SK-N-SH treated with all-trans-retinoic acid at 6 μM for 48 hours (cell line): ENCODE measurements at regions not wholly inside any gene's neighbourhood (a gene's known extent, or its start where the extent isn't known, plus 50 kb on each side); places are given as distances from the start of the nearest gene placed in this dataset.

Experiments
- ATAC-seq: fragments of 200-7000 bp; cut with Tn5 transposase; 3 replicates; pipeline ENCODE4 v1.9.1; 2020; ENCODE audit warnings: mild to moderate bottlenecking, moderate library complexity
- ARNTL ChIP-seq: fragments of 450-650 bp; formaldehyde crosslinking; IDR thresholded peaks from 2 replicates; pipeline ENCODE4 v1.5.0; 2020; ENCODE audit warnings: low read depth, mild to moderate bottlenecking, moderate library complexity, borderline replicate concordance
- BACH2 ChIP-seq: fragments of 250-450 bp; sonication (Bioruptor Pico); IDR thresholded peaks from 2 replicates; pipeline ENCODE4 v1.9.0; 2021; ENCODE audit warnings: mild to moderate bottlenecking, borderline replicate concordance
- CREB5 ChIP-seq: fragments of 250-450 bp; sonication (Bioruptor Pico); IDR thresholded peaks from 2 replicates; pipeline ENCODE4 v1.5.1; 2020; ENCODE audit warnings: low read depth, mild to moderate bottlenecking, moderate library complexity
- CSDC2 ChIP-seq: fragments of 250-450 bp; sonication (Bioruptor Pico); IDR thresholded peaks from 2 replicates; pipeline ENCODE4 v1.5.0; 2020; ENCODE audit warnings: mild to moderate bottlenecking, moderate library complexity
- CSRNP3 ChIP-seq: fragments of 250-450 bp; sonication (Bioruptor Pico); IDR thresholded peaks from 2 replicates; pipeline ENCODE4 v1.5.1; 2021; ENCODE audit warnings: mild to moderate bottlenecking, moderate library complexity
- ISL1 ChIP-seq: fragments of 250-450 bp; sonication (Bioruptor Pico); IDR thresholded peaks from 2 replicates; pipeline ENCODE4 v2.1.2; 2022; ENCODE audit warnings: mild to moderate bottlenecking, moderate library complexity
- OSR1 ChIP-seq: fragments of 250-450 bp; sonication (Bioruptor Pico); IDR thresholded peaks from 2 replicates; pipeline ENCODE4 v1.8.0; 2022; ENCODE audit warnings: moderate library complexity, mild to moderate bottlenecking, inconsistent platforms
- PATZ1 ChIP-seq: fragments of 250-450 bp; sonication (Bioruptor Pico); IDR thresholded peaks from 2 replicates; pipeline ENCODE4 v1.8.0; 2020; ENCODE audit warnings: mild to moderate bottlenecking, moderate library complexity, borderline replicate concordance
- POU6F1 ChIP-seq: fragments of 250-450 bp; sonication (Bioruptor Pico); IDR thresholded peaks from 2 replicates; pipeline ENCODE4 v1.8.0; 2021; ENCODE audit warnings: low read depth, mild to moderate bottlenecking, moderate library complexity, borderline replicate concordance
- PPARA ChIP-seq: fragments of 250-450 bp; sonication (Bioruptor Pico); IDR thresholded peaks from 2 replicates; pipeline ENCODE4 v1.5.0; 2020; ENCODE audit warnings: mild to moderate bottlenecking, borderline replicate concordance
- RARB ChIP-seq: fragments of 250-450 bp; sonication (Bioruptor Pico); IDR thresholded peaks from 2 replicates; pipeline ENCODE4 v1.8.0; 2021; ENCODE audit warnings: mild to moderate bottlenecking, moderate library complexity
- SNAI2 ChIP-seq: fragments of 250-450 bp; sonication (Bioruptor Pico); IDR thresholded peaks from 2 replicates; pipeline ENCODE4 v1.5.0; 2020; ENCODE audit warnings: mild to moderate bottlenecking, moderate library complexity
- TCF4 ChIP-seq: fragments of 250-450 bp; sonication (Bioruptor Pico); IDR thresholded peaks from 2 replicates; pipeline ENCODE4 v1.8.0; 2021; ENCODE audit warnings: mild to moderate bottlenecking, moderate library complexity, borderline replicate concordance
- TOX ChIP-seq: fragments of 250-450 bp; sonication (Bioruptor Pico); IDR thresholded peaks from 2 replicates; pipeline ENCODE4 v1.8.0; 2021; ENCODE audit warnings: mild to moderate bottlenecking, moderate library complexity, borderline replicate concordance
- TSHZ2 ChIP-seq: fragments of 250-450 bp; sonication (Bioruptor Pico); IDR thresholded peaks from 2 replicates; pipeline ENCODE4 v1.5.0; 2020; ENCODE audit warnings: mild to moderate bottlenecking, moderate library complexity
- ZC3H10 ChIP-seq: fragments of 250-450 bp; sonication (Bioruptor Pico); IDR thresholded peaks from 2 replicates; pipeline ENCODE4 v1.5.1; 2021; ENCODE audit warnings: mild to moderate bottlenecking, moderate library complexity
- ZFP3 ChIP-seq: fragments of 250-450 bp; sonication (Bioruptor Pico); IDR thresholded peaks from 2 replicates; pipeline ENCODE4 v1.5.0; 2020; ENCODE audit warnings: mild to moderate bottlenecking, moderate library complexity
- ZFP30 ChIP-seq: fragments of 450-650 bp; formaldehyde crosslinking; IDR thresholded peaks from 2 replicates; pipeline ENCODE4 v1.5.0; 2022; ENCODE audit warnings: mild to moderate bottlenecking, moderate library complexity
- ZNF565 ChIP-seq: fragments of 450-650 bp; formaldehyde crosslinking; conservative IDR thresholded peaks from 2 replicates; pipeline ENCODE4 v1.5.0; 2020; ENCODE audit warnings: low read depth, mild to moderate bottlenecking, moderate library complexity
- ZNF70 ChIP-seq: fragments of 450-650 bp; formaldehyde crosslinking; IDR thresholded peaks from 2 replicates; pipeline ENCODE4 v1.5.0; 2020; ENCODE audit warnings: mild to moderate bottlenecking, moderate library complexity
- ZNF8 ChIP-seq: fragments of 450-650 bp; formaldehyde crosslinking; IDR thresholded peaks from 2 replicates; pipeline ENCODE4 v1.5.0; 2020; ENCODE audit warnings: mild to moderate bottlenecking, moderate library complexity

GRCh38 chr2:12256206-12256605, 460.5 kb upstream of the TRIB2 start:
- TF ChIP-seq ZNF8 (CRISPR knock-in tag), result no peak
- TF ChIP-seq POU6F1 (CRISPR knock-in tag), result no peak
- TF ChIP-seq PATZ1, result no peak
- no peak for TF ChIP-seq TOX (CRISPR knock-in tag)
- TF ChIP-seq ZFP30 (CRISPR knock-in tag), result no peak
- TF ChIP-seq SNAI2 (CRISPR knock-in tag), result no peak
- TF ChIP-seq ARNTL, result no peak
- TF ChIP-seq CSRNP3, result no peak
- no peak for TF ChIP-seq ZNF565 (CRISPR knock-in tag)
- no peak for ATAC-seq

- no peak for ATAC-seq
- no peak for TF ChIP-seq PATZ1
- TF ChIP-seq ZC3H10 (CRISPR knock-in tag), result no peak
- no peak for TF ChIP-seq ZFP3
- TF ChIP-seq TSHZ2 (CRISPR knock-in tag), result no peak
- TF ChIP-seq PPARA (CRISPR knock-in tag), result no peak
- no peak for TF ChIP-seq RARB (CRISPR knock-in tag)
- TF ChIP-seq ZFP30 (CRISPR knock-in tag), result no peak
- no peak for TF ChIP-seq BACH2
- TF ChIP-seq ZNF70 (CRISPR knock-in tag), result no peak
- TF ChIP-seq TCF4, result no peak
- no peak for TF ChIP-seq CREB5 (CRISPR knock-in tag)
- no peak for TF ChIP-seq SNAI2 (CRISPR knock-in tag)
- TF ChIP-seq ZNF8 (CRISPR knock-in tag), result no peak
- TF ChIP-seq ISL1 (CRISPR knock-in tag), result no peak
- TF ChIP-seq, all 23 proteins: peak for 0
Observed at GRCh38 chr2:12257476-12257875, 459.3 kb upstream of the TRIB2 start.

GRCh38 chr2:12259493-12259892, 457.2 kb upstream of the TRIB2 start:
- ATAC-seq, result no peak
- TF ChIP-seq ARNTL (no peak), ZNF565 (CRISPR knock-in tag) (no peak), ZC3H10 (CRISPR knock-in tag) (no peak), BACH2 (no peak), ZNF70 (CRISPR knock-in tag) (no peak), OSR1 (CRISPR knock-in tag) (no peak), PPARA (CRISPR knock-in tag) (no peak), PATZ1 (no peak), ZFP3 (no peak), CSDC2 (no peak), CSRNP3 (no peak), ISL1 (CRISPR knock-in tag) (no peak), RARB (CRISPR knock-in tag) (no peak), POU6F1 (CRISPR knock-in tag) (no peak)
